LNCAP (cell line): ENCODE measurements at regions not wholly inside any gene's neighbourhood (a gene's known extent, or its start where the extent isn't known, plus 50 kb on each side); places are given as distances from the start of the nearest gene placed in this dataset.

Experiments used
- TF ChIP-seq, protein P1 (sequence below): fragments of 450-650 bp; IDR thresholded peaks from 2 replicates; pipeline ENCODE4 v1.5.1; 2017; ENCODE audit warnings: mild to moderate bottlenecking

GRCh38 chr10:1989090-1989489 is 251.8 kb upstream of the ADARB2 start:
- TF ChIP-seq, protein P1, sequence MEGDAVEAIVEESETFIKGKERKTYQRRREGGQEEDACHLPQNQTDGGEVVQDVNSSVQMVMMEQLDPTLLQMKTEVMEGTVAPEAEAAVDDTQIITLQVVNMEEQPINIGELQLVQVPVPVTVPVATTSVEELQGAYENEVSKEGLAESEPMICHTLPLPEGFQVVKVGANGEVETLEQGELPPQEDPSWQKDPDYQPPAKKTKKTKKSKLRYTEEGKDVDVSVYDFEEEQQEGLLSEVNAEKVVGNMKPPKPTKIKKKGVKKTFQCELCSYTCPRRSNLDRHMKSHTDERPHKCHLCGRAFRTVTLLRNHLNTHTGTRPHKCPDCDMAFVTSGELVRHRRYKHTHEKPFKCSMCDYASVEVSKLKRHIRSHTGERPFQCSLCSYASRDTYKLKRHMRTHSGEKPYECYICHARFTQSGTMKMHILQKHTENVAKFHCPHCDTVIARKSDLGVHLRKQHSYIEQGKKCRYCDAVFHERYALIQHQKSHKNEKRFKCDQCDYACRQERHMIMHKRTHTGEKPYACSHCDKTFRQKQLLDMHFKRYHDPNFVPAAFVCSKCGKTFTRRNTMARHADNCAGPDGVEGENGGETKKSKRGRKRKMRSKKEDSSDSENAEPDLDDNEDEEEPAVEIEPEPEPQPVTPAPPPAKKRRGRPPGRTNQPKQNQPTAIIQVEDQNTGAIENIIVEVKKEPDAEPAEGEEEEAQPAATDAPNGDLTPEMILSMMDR, result no peak

DNA sequence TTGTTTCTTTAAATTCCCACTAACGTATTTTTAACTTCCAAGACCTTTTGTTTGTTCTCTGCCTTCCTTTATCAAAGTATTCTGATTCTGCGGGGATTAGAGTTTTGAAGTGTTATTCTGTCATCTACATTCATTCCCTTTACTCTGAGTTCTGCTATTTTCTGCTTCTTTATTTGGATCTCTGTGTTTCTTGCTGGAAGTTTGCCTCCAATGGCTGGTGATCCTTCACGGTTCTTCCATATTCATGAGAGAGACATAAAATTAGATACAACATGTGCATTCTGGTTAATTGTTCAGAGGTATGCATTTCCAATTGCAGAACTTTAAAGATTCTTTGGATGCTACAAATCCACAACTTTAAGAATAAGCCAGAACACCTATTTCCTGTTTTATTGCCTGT is 244.7 kb upstream of the ADARB2 start:
- TF ChIP-seq, protein P1, result no peak

DNA sequence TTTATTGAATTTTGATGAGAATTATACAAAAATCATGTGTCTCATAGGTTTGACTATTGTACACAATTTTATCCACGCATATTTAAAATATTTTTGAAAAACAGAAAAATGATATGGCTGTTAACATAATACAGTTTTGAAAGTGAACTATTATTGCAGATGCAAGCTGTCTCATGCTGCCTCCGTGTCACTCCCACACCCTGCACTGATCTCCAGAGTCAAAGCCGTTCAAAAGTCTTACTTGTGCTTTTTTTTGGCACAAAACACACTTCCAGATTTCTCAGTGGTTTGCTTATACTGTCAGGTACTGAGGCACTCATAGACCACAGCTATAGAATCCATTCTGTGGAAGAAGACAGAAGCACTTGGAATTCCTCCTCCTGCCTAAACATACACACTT is 243.1 kb upstream of the ADARB2 start:
- TF ChIP-seq, protein P1, result no peak

DNA sequence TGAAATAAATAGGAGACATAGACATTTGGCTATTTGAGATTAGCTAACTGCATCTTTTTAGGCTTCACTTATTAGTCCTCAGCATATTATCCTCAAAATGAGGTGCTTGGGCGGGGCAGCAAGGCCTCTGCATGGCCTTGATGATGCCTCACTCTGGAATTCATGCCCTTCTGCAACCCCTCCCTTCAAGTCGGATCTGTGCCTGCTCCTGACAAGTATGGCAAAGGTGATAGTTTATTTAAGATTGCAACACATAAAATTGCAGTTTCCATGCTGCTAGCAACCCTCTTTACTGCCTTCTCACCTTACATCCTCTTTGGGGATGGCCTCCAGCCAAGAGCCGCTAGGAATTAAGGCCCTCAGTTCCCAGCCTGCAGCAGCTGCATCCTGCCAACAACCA is 241.3 kb upstream of the ADARB2 start:
- TF ChIP-seq, protein P1, result no peak

DNA sequence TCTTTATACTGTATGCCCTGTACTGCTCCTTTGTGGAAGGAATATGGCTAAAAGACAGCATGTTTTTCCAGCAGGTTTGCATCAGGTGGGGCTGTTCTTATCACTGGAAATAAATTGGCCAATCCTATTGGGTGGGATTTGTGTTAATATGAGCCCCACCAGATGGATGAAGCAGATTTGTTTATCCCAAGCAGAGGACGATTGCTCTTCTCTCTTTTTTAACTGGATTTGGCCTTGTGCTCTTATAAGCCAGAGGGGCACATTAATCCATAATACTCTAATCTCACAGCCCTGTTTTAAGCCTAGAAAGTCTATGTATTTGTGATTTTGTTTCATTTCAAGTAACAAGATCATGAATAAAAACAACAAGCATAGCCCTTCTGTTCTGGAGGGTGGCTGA is 240.1 kb upstream of the ADARB2 start:
- TF ChIP-seq, protein P1, result no peak

DNA sequence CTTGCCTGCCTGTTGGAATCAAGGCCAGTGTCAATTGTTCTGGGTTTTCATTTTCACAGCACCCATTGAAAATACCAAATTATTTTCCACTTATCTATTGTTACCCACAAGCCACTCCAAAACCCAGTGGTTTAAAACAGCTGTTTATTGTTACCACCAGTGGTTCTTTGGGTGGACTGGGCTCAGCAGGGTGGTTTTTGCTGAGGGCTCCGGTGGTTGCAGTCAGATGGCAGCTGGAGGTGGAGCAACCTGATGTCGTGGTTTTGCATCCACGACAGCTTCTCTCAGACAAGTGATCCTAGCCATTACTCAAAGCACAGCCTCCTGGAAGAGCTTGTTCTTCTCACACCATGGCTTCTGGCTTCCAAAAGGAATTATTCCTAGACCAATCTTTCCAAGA is 235.1 kb upstream of the ADARB2 start:
- TF ChIP-seq, protein P1, result no peak

GRCh38 chr10:1968257-1969033 is 231.1 kb upstream of the ADARB2 start:
- TF ChIP-seq, protein P1, result no peak
